Trophoblast cell (in vitro differentiated cells and primary cell): ENCODE measurements at regions not wholly inside any gene's neighbourhood (a gene's known extent, or its start where the extent isn't known, plus 50 kb on each side); places are given as distances from the start of the nearest gene placed in this dataset.

Source experiments
- DNase-seq, 2 donors: peaks; one replicate each; pipeline ENCODE4 v3.0.0-alpha.2; 2016
- H2AFZ ChIP-seq: 2 replicates; pipeline ENCODE4 v1.6.1; 2013; ENCODE audit warnings: low read length, moderate library complexity, mild to moderate bottlenecking; ENCODE audit not compliant: insufficient read depth, poor library complexity
- H2AK5ac ChIP-seq: 2 replicates; pipeline ENCODE4 v1.6.1; 2013; ENCODE audit warnings: mild to moderate bottlenecking, low read length
- H2BK120ac ChIP-seq: 2 replicates; pipeline ENCODE4 v1.6.1; 2013; ENCODE audit warnings: low read length, mild to moderate bottlenecking, moderate library complexity; ENCODE audit not compliant: insufficient read depth, poor library complexity
- H2BK12ac ChIP-seq: 2 replicates; pipeline ENCODE4 v1.6.1; 2013; ENCODE audit warnings: mild to moderate bottlenecking, low read length, moderate library complexity
- H2BK5ac ChIP-seq: 2 replicates; pipeline ENCODE4 v1.6.1; 2013; ENCODE audit warnings: low read length, low read depth, moderate library complexity, mild to moderate bottlenecking; ENCODE audit not compliant: poor library complexity
- H3K14ac ChIP-seq: 2 replicates; pipeline ENCODE4 v1.6.1; 2013; ENCODE audit warnings: mild to moderate bottlenecking, low read length
- H3K18ac ChIP-seq: 2 replicates; pipeline ENCODE4 v1.6.1; 2013; ENCODE audit warnings: mild to moderate bottlenecking, low read length
- H3K23ac ChIP-seq: 2 replicates; pipeline ENCODE4 v1.6.1; 2013; ENCODE audit warnings: low read length
- H3K27ac ChIP-seq: 2 replicates; pipeline ENCODE4 v1.5.1; 2013; ENCODE audit warnings: low read depth, mild to moderate bottlenecking, inconsistent platforms, low read length, moderate library complexity
- H3K27me3 ChIP-seq: 2 replicates; pipeline ENCODE4 v1.6.1; 2013; ENCODE audit warnings: inconsistent platforms, mild to moderate bottlenecking, low read length, moderate library complexity; ENCODE audit not compliant: insufficient read depth
- H3K36me3 ChIP-seq, 2 experiments: 1 replicate in 1 of 2; 2 replicates in 1 of 2; pipeline ENCODE4 v1.6.1; 2013; ENCODE audit warnings: low read length in 2 of 2, mild to moderate bottlenecking in 2 of 2, moderate library complexity in 1 of 2; ENCODE audit not compliant: insufficient read depth in 2 of 2, control insufficient read depth in 1 of 2
- H3K4ac ChIP-seq: 2 replicates; pipeline ENCODE4 v1.6.1; 2013; ENCODE audit warnings: low read depth, mild to moderate bottlenecking, low read length, moderate library complexity
- H3K4me1 ChIP-seq, 2 experiments: 1 replicate in 1 of 2; 2 replicates in 1 of 2; pipeline ENCODE4 v1.6.1; 2013; ENCODE audit warnings: low read length in 2 of 2, mild to moderate bottlenecking in 2 of 2, moderate library complexity in 1 of 2; ENCODE audit not compliant: insufficient read depth in 2 of 2, control insufficient read depth in 1 of 2
- H3K4me2 ChIP-seq: 2 replicates; pipeline ENCODE4 v1.6.1; 2013; ENCODE audit warnings: inconsistent platforms, mild to moderate bottlenecking, low read length, moderate library complexity
- H3K4me3 ChIP-seq: 2 replicates; pipeline ENCODE4 v1.5.1; 2013; ENCODE audit warnings: mild to moderate bottlenecking, low read depth, low read length, inconsistent platforms
- H3K79me1 ChIP-seq: one replicate; pipeline ENCODE4 v1.6.1; 2013; ENCODE audit warnings: low read length
- H3K79me2 ChIP-seq: 2 replicates; pipeline ENCODE4 v1.6.1; 2013; ENCODE audit warnings: low read length, mild to moderate bottlenecking; ENCODE audit not compliant: control insufficient read depth, insufficient read depth, poor library complexity
- H3K9ac ChIP-seq: 2 replicates; pipeline ENCODE4 v1.6.1; 2013; ENCODE audit warnings: mild to moderate bottlenecking, low read length
- H3K9me3 ChIP-seq: 2 replicates; pipeline ENCODE4 v1.6.1; 2013; ENCODE audit warnings: low read depth, mild to moderate bottlenecking, control low read depth, inconsistent platforms, low read length; ENCODE audit not compliant: insufficient read depth
- H4K12ac ChIP-seq: 2 replicates; pipeline ENCODE4 v1.6.1; 2013; ENCODE audit warnings: low read depth, mild to moderate bottlenecking, low read length, moderate library complexity
- H4K8ac ChIP-seq: 2 replicates; pipeline ENCODE4 v1.6.1; 2013; ENCODE audit warnings: low read depth, mild to moderate bottlenecking, low read length, moderate library complexity
- H4K91ac ChIP-seq: one replicate; pipeline ENCODE4 v1.6.1; 2013; ENCODE audit warnings: low read depth, mild to moderate bottlenecking, low read length, moderate library complexity
- WGBS: extraction: QIAGEN DNeasy Blood & Tissue Kit; methylation state at CpG from one replicate; pipeline ENCODE4 v1.1.7; 2013; ENCODE audit warnings: missing lambda C conversion rate; ENCODE audit not compliant: insufficient read length, insufficient coverage; ENCODE audit errors: extremely low coverage; 5-methylcytosine and 5-hydroxymethylcytosine counted together

- Histone ChIP-seq H2BK5ac (no peak overlapping the region), H3K4me1 (peaks cover 3 to 8% of the 10 kb centered on the region in 2 experiments), H3K27me3 (no peaks in the 10 kb centered on the region), H3K79me2 (no peaks in the 10 kb centered on the region), H3K79me1 (peaks cover 2% of the 10 kb centered on the region), H3K9me3 (no peaks in the 10 kb centered on the region), H3K23ac (no peak overlapping the region), H3K4ac (no peak overlapping the region), H3K18ac (no peak overlapping the region), H4K8ac (no peak overlapping the region), H3K9ac (no peak overlapping the region), H2BK12ac (peak overlapping the region; percentile 19), H2AK5ac (no peak overlapping the region), H4K91ac (no peak overlapping the region), H3K14ac (no peak overlapping the region), H3K4me2 (no peak overlapping the region), H4K12ac (no peak overlapping the region), H2BK120ac (no peak overlapping the region), H3K27ac (no peak overlapping the region), H3K36me3 (no peaks in the 10 kb centered on the region), H3K4me3 (no peak overlapping the region), H2AFZ (no peak overlapping the region)
- no peak for DNase-seq
- WGBS: no CpG with 5 or more reads among the region's 9 CpGs
Observed at GRCh38 chr6:163984124-163984936, 569.8 kb downstream of the QKI start.

- H4K91ac ChIP-seq: no peak overlapping the region
- H2BK5ac ChIP-seq: no peak overlapping the region
- H3K27ac ChIP-seq: no peak overlapping the region
- no peak overlapping the region for H3K9ac ChIP-seq
- H3K4me1 ChIP-seq: peaks cover 3 to 8% of the 10 kb centered on the region in 2 experiments
- H3K9me3 ChIP-seq: no peaks in the 10 kb centered on the region
- no peak overlapping the region for H4K8ac ChIP-seq
- WGBS: no CpG with 5 or more reads among the region's 10 CpGs
- no peak overlapping the region for H4K12ac ChIP-seq
- H3K79me2 ChIP-seq: no peaks in the 10 kb centered on the region
- H3K18ac ChIP-seq: no peak overlapping the region
- H3K4me2 ChIP-seq: no peak overlapping the region
- no peaks in the 10 kb centered on the region for H3K36me3 ChIP-seq
- H3K27me3 ChIP-seq: no peaks in the 10 kb centered on the region
- no peak overlapping the region for H3K23ac ChIP-seq
- no peak overlapping the region for H2AK5ac ChIP-seq
- H2AFZ ChIP-seq: no peak overlapping the region
- no peak overlapping the region for H3K4ac ChIP-seq
- no peak overlapping the region for H3K14ac ChIP-seq
- peaks cover 2% of the 10 kb centered on the region for H3K79me1 ChIP-seq
- no peak overlapping the region for H3K4me3 ChIP-seq
- H2BK12ac ChIP-seq: no peak overlapping the region
- H2BK120ac ChIP-seq: no peak overlapping the region
- no peak for DNase-seq
Observed at GRCh38 chr6:163983679-163984078, 569.2 kb downstream of the QKI start.

- no peak overlapping the region for H4K12ac ChIP-seq
- no peak overlapping the region for H3K4me2 ChIP-seq
- no peaks in the 10 kb centered on the region for H3K36me3 ChIP-seq
- no peaks in the 10 kb centered on the region for H3K79me1 ChIP-seq
- peaks cover 3 to 5% of the 10 kb centered on the region in 2 experiments for H3K4me1 ChIP-seq
- H2BK12ac ChIP-seq: no peak overlapping the region
- H3K9ac ChIP-seq: no peak overlapping the region
- no peak overlapping the region for H3K14ac ChIP-seq
- no peak overlapping the region for H4K91ac ChIP-seq
- DNase-seq: no peak
- WGBS: no CpG with 5 or more reads among the region's 2 CpGs
- no peak overlapping the region for H2BK120ac ChIP-seq
- H3K79me2 ChIP-seq: no peaks in the 10 kb centered on the region
- no peak overlapping the region for H3K4me3 ChIP-seq
- H3K4ac ChIP-seq: no peak overlapping the region
- H3K9me3 ChIP-seq: peaks cover 2% of the 10 kb centered on the region
- H3K27ac ChIP-seq: no peak overlapping the region
- H3K27me3 ChIP-seq: no peaks in the 10 kb centered on the region
- H2BK5ac ChIP-seq: no peak overlapping the region
- no peak overlapping the region for H4K8ac ChIP-seq
- H2AK5ac ChIP-seq: no peak overlapping the region
- no peak overlapping the region for H3K23ac ChIP-seq
- no peak overlapping the region for H2AFZ ChIP-seq
- H3K18ac ChIP-seq: no peak overlapping the region
Observed at GRCh38 chr6:163974322-163974721, 559.8 kb downstream of the QKI start.

- no peak overlapping the region for H2BK5ac ChIP-seq
- H3K18ac ChIP-seq: no peak overlapping the region
- peaks cover 3 to 5% of the 10 kb centered on the region in 2 experiments for H3K4me1 ChIP-seq
- H3K27ac ChIP-seq: no peak overlapping the region
- peaks cover 2% of the 10 kb centered on the region for H3K9me3 ChIP-seq
- no peaks in the 10 kb centered on the region for H3K27me3 ChIP-seq
- no peak overlapping the region for H3K4me3 ChIP-seq
- no peak overlapping the region for H3K9ac ChIP-seq
- no peak overlapping the region for H2BK12ac ChIP-seq
- DNase-seq: peak; percentile 57 to 73
- H4K12ac ChIP-seq: no peak overlapping the region
- H4K8ac ChIP-seq: no peak overlapping the region
- no peak overlapping the region for H3K23ac ChIP-seq
- peak overlapping the region; percentile 56 for H3K14ac ChIP-seq
- no peaks in the 10 kb centered on the region for H3K79me2 ChIP-seq
- no peak overlapping the region for H3K4me2 ChIP-seq
- H3K36me3 ChIP-seq: no peaks in the 10 kb centered on the region
- WGBS: no CpG with 5 or more reads among the region's 59 CpGs
- H2AFZ ChIP-seq: no peak overlapping the region
- H3K79me1 ChIP-seq: no peaks in the 10 kb centered on the region
- no peak overlapping the region for H2BK120ac ChIP-seq
- H3K4ac ChIP-seq: no peak overlapping the region
- H4K91ac ChIP-seq: no peak overlapping the region
- H2AK5ac ChIP-seq: peak overlapping the region; percentile 72
Observed at GRCh38 chr6:163971841-163972838, 557.6 kb downstream of the QKI start.
